Testis (tissue), 2 donors: ENCODE measurements at regions not wholly inside any gene's neighbourhood (a gene's known extent, or its start where the extent isn't known, plus 50 kb on each side); places are given as distances from the start of the nearest gene placed in this dataset.
A peak's percentile ranks its signal among the peaks of the same experiment; 100 is the strongest.

Source experiments
- DNase-seq: peaks from one replicate; pipeline ENCODE4 v3.0.0-alpha.2; 2019
- H3K27ac ChIP-seq, 2 donors: fragments of 200-600 bp; sonication (generic); one replicate each; pipeline ENCODE4 v1.5.1; 2019
- H3K27me3 ChIP-seq: fragments of 200-600 bp; sonication (generic); one replicate; pipeline ENCODE4 v1.5.1; 2019
- H3K36me3 ChIP-seq: fragments of 200-600 bp; sonication (generic); one replicate; pipeline ENCODE4 v1.5.1; 2017; ENCODE audit warnings: low read depth; ENCODE audit errors: missing control alignments
- H3K4me1 ChIP-seq: fragments of 200-600 bp; sonication (generic); one replicate; pipeline ENCODE4 v1.5.1; 2019
- H3K4me3 ChIP-seq, 2 donors: fragments of 200-600 bp; sonication (generic); one replicate each; pipeline ENCODE4 v1.5.1; 2017 to 2019
- H3K9me3 ChIP-seq: fragments of 200-600 bp; sonication (generic); one replicate; pipeline ENCODE4 v1.5.1; 2017
- CTCF ChIP-seq, 3 experiments: fragments of 450-650 bp in 2 of 3; fragments of 200-600 bp in 1 of 3; sonication (generic) in 1 of 3; IDR thresholded peaks; one replicate each; pipeline ENCODE4 v1.5.1; 2016 to 2019; ENCODE audit warnings: antibody characterized with exemption in 3 of 3, mild to moderate bottlenecking in 2 of 3, moderate library complexity in 1 of 3
- POLR2A ChIP-seq: fragments of 450-650 bp; IDR thresholded peaks from one replicate; pipeline ENCODE4 v1.6.1; 2017; ENCODE audit warnings: antibody characterized with exemption, mild to moderate bottlenecking, moderate library complexity
- WGBS, 2 donors: methylation state at CpG; one replicate each; pipeline ENCODE4 v1.1.5; 2018; 5-methylcytosine and 5-hydroxymethylcytosine counted together
- intact Hi-C: fragments of 100-400 bp; cut with DNase I; formaldehyde crosslinking; loops from one replicate; pipeline ENCODE4 v1.15.1; 2023; ENCODE audit warnings: low total_unique reads

- Histone ChIP-seq H3K9me3 (no peaks in the 10 kb centered on the region), H3K27me3 (no peaks in the 10 kb centered on the region), H3K4me3 (no peak overlapping the region), H3K4me1 (no peaks in the 10 kb centered on the region), H3K27ac (no peak overlapping the region), H3K36me3 (no peaks in the 10 kb centered on the region)
- TF ChIP-seq POLR2A (no peak), CTCF (IDR thresholded peaks at IDR 0.05) (no peak)
- WGBS, 2 donors, result 88 to 94% methylated on average over 7 of the region's 7 CpGs
- no peak for DNase-seq
- intact Hi-C loops, result no loop called here
Measured at GRCh38 chr9:108672475-108673190, 183.2 kb downstream of the ACTL7B start.

GRCh38 chr9:108671794-108672193 is 184.0 kb downstream of the ACTL7B start:
- WGBS, 2 donors, result 89 to 92% methylated on average over 4 of the region's 4 CpGs
- DNase-seq, result no peak
- H3K27me3 ChIP-seq, result no peaks in the 10 kb centered on the region
- intact Hi-C loops, result no loop called here
- H3K4me3 ChIP-seq, result no peak overlapping the region
- no peaks in the 10 kb centered on the region for H3K9me3 ChIP-seq
- no peak overlapping the region for H3K27ac ChIP-seq
- H3K36me3 ChIP-seq, result no peaks in the 10 kb centered on the region
- H3K4me1 ChIP-seq, result no peaks in the 10 kb centered on the region
- no peak for TF ChIP-seq CTCF (IDR thresholded peaks at IDR 0.05)
- TF ChIP-seq POLR2A, result no peak

- DNase-seq, result no peak
- 94 to 97% methylated on average over 5 of the region's 5 CpGs for WGBS, 2 donors
- no peak overlapping the region for H3K4me3 ChIP-seq
- TF ChIP-seq POLR2A (no peak), CTCF (IDR thresholded peaks at IDR 0.05) (peak in 1 of 3 experiments; percentile 9)
- H3K36me3 ChIP-seq, result no peaks in the 10 kb centered on the region
- H3K4me1 ChIP-seq, result no peaks in the 10 kb centered on the region
- H3K27me3 ChIP-seq, result no peaks in the 10 kb centered on the region
- intact Hi-C loops, result no loop called here
- no peaks in the 10 kb centered on the region for H3K9me3 ChIP-seq
- H3K27ac ChIP-seq, result no peak overlapping the region
Measured at GRCh38 chr9:108671176-108671575, 184.6 kb downstream of the ACTL7B start.

- no peak for TF ChIP-seq POLR2A
- TF ChIP-seq CTCF (IDR thresholded peaks at IDR 0.05), result no peak
- no peak for DNase-seq
- intact Hi-C loops, result no loop called here
- H3K36me3 ChIP-seq, result no peaks in the 10 kb centered on the region
- H3K27ac ChIP-seq, result no peak overlapping the region
- H3K9me3 ChIP-seq, result no peaks in the 10 kb centered on the region
- no peaks in the 10 kb centered on the region for H3K4me1 ChIP-seq
- no peaks in the 10 kb centered on the region for H3K27me3 ChIP-seq
- WGBS, 2 donors, result 51 to 56% methylated on average over 4 of the region's 4 CpGs
- H3K4me3 ChIP-seq, result no peak overlapping the region
Measured at GRCh38 chr9:108668938-108669335, 186.8 kb downstream of the ACTL7B start.
